GM08714 (cell line): ENCODE measurements at regions not wholly inside any gene's neighbourhood (a gene's known extent, or its start where the extent isn't known, plus 50 kb on each side); places are given as distances from the start of the nearest gene placed in this dataset.
"Not testable (repeated sequence)": the region's sequence is repeated elsewhere in the genome, so short reads cannot be mapped to it uniquely, and the experiment has no call there.

ENCODE experiments used
- H3K4me3 ChIP-seq: fragments of 200-500 bp; sonication (Bioruptor generic); 2 replicates; pipeline ENCODE4 v1.5.1; 2014; ENCODE audit warnings: mild to moderate bottlenecking, low read length, inconsistent platforms
- ZNF274 ChIP-seq: IDR thresholded peaks from 2 replicates; pipeline ENCODE4 v1.6.1; 2012; ENCODE audit warnings: mild to moderate bottlenecking, low read depth, low read length

DNA sequence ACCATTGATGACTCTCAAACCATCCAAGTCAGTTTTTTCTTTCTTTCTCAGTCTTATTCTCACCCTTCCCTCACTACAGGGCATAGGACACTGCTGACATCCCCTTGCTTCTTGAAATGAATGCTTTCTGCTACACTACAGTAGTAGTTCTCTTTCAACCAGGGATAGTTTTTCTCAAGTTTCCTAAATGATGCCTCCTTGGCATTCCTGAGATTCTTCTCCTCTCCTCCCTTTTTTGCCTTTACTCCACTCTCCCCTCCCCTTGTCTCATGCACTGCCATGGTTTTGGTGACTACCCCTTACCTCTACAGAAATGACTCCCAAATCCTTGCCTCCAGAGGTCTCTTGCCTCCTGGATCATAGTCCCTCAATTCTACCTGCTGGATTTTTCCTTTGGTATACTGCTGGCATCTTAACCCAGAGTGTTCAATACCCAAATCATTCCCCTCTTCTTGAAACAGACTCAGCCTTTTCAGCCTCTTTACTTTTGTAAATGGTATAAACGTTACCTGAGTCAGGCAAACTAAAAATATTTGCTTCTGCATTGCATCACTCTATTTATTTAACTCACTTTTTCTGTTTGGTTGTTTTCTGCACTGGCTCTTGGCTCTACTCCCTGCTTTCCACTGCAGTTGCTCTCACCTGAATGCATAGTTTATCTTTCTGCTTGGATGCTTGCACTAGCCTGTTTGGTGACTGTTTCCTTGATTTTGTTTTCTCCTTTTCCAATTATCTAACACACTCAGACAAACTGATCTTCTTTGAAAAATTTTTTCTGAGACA lies 211.6 kb upstream of the IGF1 start:
- no peak overlapping the region for H3K4me3 ChIP-seq
- no peak for TF ChIP-seq ZNF274

GRCh38 chr12:102690253-102690652 lies 209.9 kb upstream of the IGF1 start:
- H3K4me3 ChIP-seq, result no peak overlapping the region
- no peak for TF ChIP-seq ZNF274

DNA sequence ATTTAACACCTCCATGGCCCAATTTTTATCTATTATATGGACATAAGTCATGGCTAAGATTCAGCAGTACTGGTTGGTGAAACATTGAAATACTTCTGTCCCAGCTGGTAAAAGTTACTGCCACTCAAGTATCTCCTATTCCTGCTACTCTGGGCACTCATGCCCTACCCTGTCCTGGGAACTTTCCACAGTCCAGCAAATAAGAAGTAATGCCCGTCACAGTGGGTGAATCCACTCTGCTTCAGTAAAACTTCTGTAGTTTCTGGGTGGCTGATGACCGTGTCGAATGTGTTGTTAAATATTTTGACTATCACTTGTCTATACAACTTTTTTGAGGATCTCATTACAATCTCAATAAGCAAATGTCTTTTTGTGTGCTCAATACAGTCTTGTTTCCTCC lies 209.3 kb upstream of the IGF1 start:
- H3K4me3 ChIP-seq, result no peak overlapping the region
- TF ChIP-seq ZNF274, result no peak

DNA sequence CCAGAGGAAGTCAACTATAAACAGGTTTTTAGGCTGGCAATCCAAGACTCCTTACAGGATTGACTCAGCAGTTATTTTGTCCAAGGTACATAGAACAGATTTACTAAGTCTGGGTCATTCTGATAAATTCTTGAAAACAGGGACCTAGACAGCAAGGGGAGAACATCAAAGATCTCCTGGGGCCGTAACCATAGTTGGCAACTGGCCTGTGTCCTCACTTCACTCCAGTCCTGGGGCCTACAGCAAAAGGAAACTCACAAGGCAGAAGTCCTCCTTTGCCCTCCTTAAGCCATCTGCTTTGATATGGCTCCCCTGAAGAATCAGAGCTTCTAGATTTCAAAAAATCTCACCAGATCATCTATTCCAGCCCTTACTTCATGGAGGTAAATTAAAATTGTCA lies 207.2 kb upstream of the IGF1 start:
- no peak overlapping the region for H3K4me3 ChIP-seq
- TF ChIP-seq ZNF274, result no peak

DNA sequence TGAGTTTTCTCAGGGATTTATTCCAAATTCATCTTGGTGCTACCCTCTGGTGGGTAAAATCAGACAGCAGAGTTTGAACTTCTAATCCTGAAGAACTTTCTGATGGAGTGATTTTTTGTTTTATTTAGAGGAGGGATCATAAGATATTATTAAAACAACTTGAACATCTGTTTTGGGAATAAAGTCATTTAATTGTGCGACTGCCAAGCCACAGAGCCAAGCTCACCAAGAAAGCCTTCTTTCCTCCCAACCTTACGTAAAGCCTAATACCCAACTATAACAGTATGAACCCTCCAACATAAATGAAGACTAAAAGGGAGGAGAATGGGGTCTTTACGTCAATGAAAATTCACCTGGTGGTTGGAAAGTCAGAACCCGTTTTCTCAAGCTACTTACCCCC lies 205.5 kb upstream of the IGF1 start:
- no peak for TF ChIP-seq ZNF274

GRCh38 chr12:102685172-102685571 lies 204.8 kb upstream of the IGF1 start:
- no peak overlapping the region for H3K4me3 ChIP-seq
- TF ChIP-seq ZNF274, result no peak

More for the DNA sequence above, 205.5 kb upstream of the IGF1 start:
- no peak overlapping the region for H3K4me3 ChIP-seq

DNA sequence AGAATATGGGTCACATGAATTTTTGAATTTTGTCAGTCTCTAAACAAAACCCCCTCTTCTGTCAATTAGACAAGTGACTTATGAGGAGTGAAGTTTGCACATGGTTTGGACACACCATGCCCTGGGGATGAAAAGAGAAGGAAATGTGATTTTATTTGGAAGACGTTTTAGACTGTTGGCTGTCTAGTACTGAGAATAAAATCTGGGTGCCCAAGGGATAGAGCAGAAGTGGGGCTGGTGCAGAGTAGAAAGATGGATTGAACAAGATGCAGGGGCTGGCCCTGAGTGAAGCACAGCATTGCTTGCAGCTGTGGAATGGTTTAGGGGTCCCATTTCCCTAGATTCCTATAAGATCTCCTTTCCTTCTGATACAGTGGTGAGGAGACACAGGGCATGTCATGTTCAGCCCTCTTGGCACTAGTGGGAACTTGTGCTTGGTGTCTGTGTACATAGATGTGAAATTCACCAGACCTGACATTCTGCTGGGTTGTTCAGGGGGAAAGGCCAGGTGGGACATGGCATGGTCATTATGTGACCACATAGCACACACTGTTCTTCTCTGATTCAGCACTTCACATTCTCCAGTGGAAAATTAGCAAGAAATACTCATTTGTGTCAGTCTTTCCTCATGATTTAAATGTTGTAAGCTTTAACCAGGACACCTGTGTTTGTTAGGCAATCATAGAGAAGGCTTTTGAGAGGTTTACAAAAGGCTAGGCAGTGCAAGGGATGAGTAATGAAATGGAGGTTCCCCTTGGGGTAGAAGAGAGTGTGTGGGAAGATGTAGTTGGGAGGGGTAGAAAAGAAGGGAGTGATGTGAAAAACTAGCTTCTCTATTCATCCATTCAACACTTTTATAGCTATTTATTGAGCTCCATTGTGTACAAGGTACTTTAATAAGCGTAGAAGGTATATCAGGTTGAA lies 202.3 kb upstream of the IGF1 start:
- no peak overlapping the region for H3K4me3 ChIP-seq
- TF ChIP-seq ZNF274, result no peak

GRCh38 chr12:102681747-102682146 lies 201.4 kb upstream of the IGF1 start:
- no peak overlapping the region for H3K4me3 ChIP-seq
- TF ChIP-seq ZNF274, result no peak

- H3K4me3 ChIP-seq, result no peak overlapping the region
- no peak for TF ChIP-seq ZNF274
Observed at GRCh38 chr12:102681309-102681708, 200.9 kb upstream of the IGF1 start.

DNA sequence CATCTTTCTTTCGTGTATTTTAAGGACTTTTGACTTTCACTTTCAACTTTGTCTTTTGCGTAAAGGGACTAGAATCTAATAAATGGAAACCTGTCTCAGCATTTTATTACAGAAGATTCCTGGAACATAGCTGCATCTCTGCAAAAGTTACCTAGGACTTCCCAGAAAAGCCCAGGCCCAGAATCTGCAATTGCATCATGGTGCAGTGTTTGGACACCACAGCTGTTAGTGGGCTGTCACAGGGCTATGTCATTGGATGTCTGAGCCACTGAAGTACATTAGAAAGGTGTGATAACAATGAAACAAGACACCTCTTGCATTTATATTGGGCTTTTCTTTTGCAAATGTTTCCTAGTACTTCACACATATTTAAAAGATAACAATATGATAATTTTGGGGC lies 199.9 kb upstream of the IGF1 start:
- H3K4me3 ChIP-seq, result no peak overlapping the region
- TF ChIP-seq ZNF274, result no peak

DNA sequence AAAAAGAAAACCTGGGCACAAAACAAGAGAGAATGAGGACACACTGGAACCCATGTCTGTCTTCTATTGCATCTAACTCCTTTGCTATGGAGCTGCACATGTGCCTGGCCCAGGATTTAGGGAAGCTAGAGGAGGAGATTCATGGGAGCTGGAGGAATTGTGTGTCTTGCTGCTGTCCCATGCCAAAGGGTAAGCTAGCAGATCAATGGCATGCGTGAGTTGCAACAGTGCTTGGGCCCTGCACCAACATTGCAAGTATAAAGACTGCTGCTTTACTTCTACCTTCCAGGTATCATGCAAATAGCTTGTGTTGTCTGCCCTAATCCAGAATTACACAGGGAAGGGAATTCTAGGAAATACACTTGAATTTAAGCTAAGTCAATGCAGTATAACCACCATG lies 196.4 kb upstream of the IGF1 start:
- no peak overlapping the region for H3K4me3 ChIP-seq
- no peak for TF ChIP-seq ZNF274

- H3K4me3 ChIP-seq, result no peak overlapping the region
- no peak for TF ChIP-seq ZNF274
Observed at GRCh38 chr12:102675672-102676071, 195.3 kb upstream of the IGF1 start.

DNA sequence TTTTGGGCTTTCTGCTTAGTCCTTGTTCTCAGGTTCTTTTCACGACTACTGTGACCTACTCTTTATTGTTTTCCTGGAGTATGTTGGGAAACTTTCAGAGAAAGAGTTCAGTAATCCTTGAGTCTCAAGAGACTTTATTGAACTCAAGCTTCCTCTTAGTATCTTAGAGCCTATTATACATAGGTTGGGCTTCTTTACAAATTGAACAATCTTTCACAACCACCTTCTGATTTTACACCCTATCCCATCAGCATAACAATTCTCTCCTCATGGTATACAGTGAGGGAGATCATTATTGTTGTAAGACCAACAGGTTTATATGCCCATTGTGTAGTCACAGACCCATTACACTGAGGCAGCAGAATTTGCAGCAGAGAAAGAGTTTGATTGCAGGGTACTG lies 193.2 kb upstream of the IGF1 start:
- TF ChIP-seq ZNF274, result no peak
- no peak overlapping the region for H3K4me3 ChIP-seq

GRCh38 chr12:102672212-102672611 lies 191.8 kb upstream of the IGF1 start:
- not testable (repeated sequence) for H3K4me3 ChIP-seq

DNA sequence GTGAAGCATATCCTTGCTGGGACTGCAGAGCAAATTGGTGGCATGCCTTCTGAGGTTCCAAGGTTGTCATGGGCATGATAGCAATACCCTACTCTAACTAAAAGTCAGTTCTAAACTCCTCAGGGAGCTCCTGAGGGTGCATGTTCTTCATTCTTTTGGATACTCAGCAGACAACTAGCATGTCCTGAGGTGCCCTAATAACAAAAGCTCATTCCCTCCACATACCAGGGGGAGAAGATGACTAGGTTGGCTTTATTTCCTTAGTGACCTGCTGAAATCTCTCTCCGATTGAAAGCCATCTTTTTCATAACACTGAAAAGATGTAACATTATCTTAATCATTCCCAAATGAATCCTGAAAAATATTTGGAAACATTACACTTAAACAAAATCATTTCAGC lies 188.7 kb upstream of the IGF1 start:
- no peak for TF ChIP-seq ZNF274
- no peak overlapping the region for H3K4me3 ChIP-seq

- not testable (repeated sequence) for H3K4me3 ChIP-seq
Observed at GRCh38 chr12:102666176-102666575, 185.8 kb upstream of the IGF1 start.
